GM20431 (cell line): ENCODE measurements at regions not wholly inside any gene's neighbourhood (a gene's known extent, or its start where the extent isn't known, plus 50 kb on each side); places are given as distances from the start of the nearest gene placed in this dataset.
"Not testable (repeated sequence)": the region's sequence is repeated elsewhere in the genome, so short reads cannot be mapped to it uniquely, and the experiment has no call there.

ENCODE experiments used
- in situ Hi-C: fragments of 300-500 bp; cut with MseI, MboI; formaldehyde crosslinking; loops from one replicate; pipeline ENCODE4 v1.15.0; 2020; ENCODE audit warnings: low sequenced_read_pairs; ENCODE audit not compliant: unreplicated experiment

GRCh38 chr4:66182636-66183035 lies 512.3 kb upstream of the EPHA5 start:
- in situ Hi-C loops, result no loop called here

- in situ Hi-C loops, result no loop called here
These were observed 508.6 kb upstream of the EPHA5 start for GRCh38 chr4:66178906-66179305.

GRCh38 chr4:66169341-66169740 lies 499.1 kb upstream of the EPHA5 start:
- in situ Hi-C loops, result no loop called here

- in situ Hi-C loops, result no loop called here
These were observed 494.6 kb upstream of the EPHA5 start for GRCh38 chr4:66164869-66165268.

- in situ Hi-C loops, result no loop called here
These were observed 490.3 kb upstream of the EPHA5 start for GRCh38 chr4:66160606-66161005.

- in situ Hi-C loops, result no loop called here
These were observed 487.3 kb upstream of the EPHA5 start for GRCh38 chr4:66157594-66157993.

- in situ Hi-C loops, result no loop called here
These were observed 459.8 kb upstream of the EPHA5 start for GRCh38 chr4:66130042-66130441.

- in situ Hi-C loops, result no loop called here
These were observed 453.6 kb upstream of the EPHA5 start for GRCh38 chr4:66123831-66124413.

- in situ Hi-C loops, result no loop called here
These were observed 452.9 kb upstream of the EPHA5 start for GRCh38 chr4:66123190-66123589.

GRCh38 chr4:66115231-66115630 lies 444.9 kb upstream of the EPHA5 start:
- in situ Hi-C loops, result not testable (repeated sequence)

- in situ Hi-C loops, result no loop called here
These were observed 438.6 kb upstream of the EPHA5 start for GRCh38 chr4:66108898-66109297.

GRCh38 chr4:66097218-66097617 lies 426.9 kb upstream of the EPHA5 start:
- in situ Hi-C loops, result no loop called here

- in situ Hi-C loops, result no loop called here
These were observed 424.8 kb upstream of the EPHA5 start for GRCh38 chr4:66095065-66095464.

GRCh38 chr4:66094070-66094469 lies 423.8 kb upstream of the EPHA5 start:
- in situ Hi-C loops, result no loop called here

- in situ Hi-C loops, result no loop called here
These were observed 421.5 kb upstream of the EPHA5 start for GRCh38 chr4:66091786-66092185.

GRCh38 chr4:66073961-66074360 lies 403.7 kb upstream of the EPHA5 start:
- in situ Hi-C loops, result no loop called here

- in situ Hi-C loops, result no loop called here
These were observed 401.6 kb upstream of the EPHA5 start for GRCh38 chr4:66071911-66072310.

- in situ Hi-C loops, result no loop called here
These were observed 392.6 kb upstream of the EPHA5 start for GRCh38 chr4:66062921-66063320.

GRCh38 chr4:66062044-66062443 lies 391.8 kb upstream of the EPHA5 start:
- in situ Hi-C loops, result no loop called here

GRCh38 chr4:66059556-66059955 lies 389.3 kb upstream of the EPHA5 start:
- in situ Hi-C loops, result no loop called here

GRCh38 chr4:66059136-66059535 lies 388.8 kb upstream of the EPHA5 start:
- in situ Hi-C loops, result no loop called here

GRCh38 chr4:66055999-66056398 lies 385.7 kb upstream of the EPHA5 start:
- in situ Hi-C loops, result no loop called here

- in situ Hi-C loops, result no loop called here
These were observed 382.1 kb upstream of the EPHA5 start for GRCh38 chr4:66052426-66052825.
